Heart left ventricle (tissue), 16 donors: ENCODE measurements at regions not wholly inside any gene's neighbourhood (a gene's known extent, or its start where the extent isn't known, plus 50 kb on each side); places are given as distances from the start of the nearest gene placed in this dataset.
"Not testable (repeated sequence)": the region's sequence is repeated elsewhere in the genome, so short reads cannot be mapped to it uniquely, and the experiment has no call there.

Experiments
- ATAC-seq, 4 donors: fragments of 200-7000 bp; cut with Tn5 transposase; one replicate each; pipeline ENCODE4 v1.9.1; 2020 to 2022; ENCODE audit warnings: moderate library complexity in 4 of 4, mild to moderate bottlenecking in 3 of 4, moderate number of reproducible peaks in 1 of 4
- DNase-seq, 5 donors: peaks; one replicate each; pipeline ENCODE4 v3.0.0-alpha.2; 2020
- H3K27ac ChIP-seq, 12 donors: fragments of 200-600 bp; sonication (generic) in 4 of 12; one replicate each; pipeline versions ENCODE4 v1.5.0 to v1.8.0; 2016 to 2022; ENCODE audit warnings: mild to moderate bottlenecking in 2 of 12
- H3K27me3 ChIP-seq, 9 donors: fragments of 200-600 bp; sonication (generic) in 2 of 9; one replicate each; pipeline versions ENCODE4 v1.5.1 to v1.8.0; 2016 to 2022; ENCODE audit warnings: mild to moderate bottlenecking in 3 of 9
- H3K36me3 ChIP-seq, 9 donors: fragments of 200-600 bp; sonication (generic) in 2 of 9; one replicate each; pipeline versions ENCODE4 v1.5.0 to v1.8.0; 2018 to 2022; ENCODE audit warnings: mild to moderate bottlenecking in 2 of 9
- H3K4me1 ChIP-seq, 12 donors: fragments of 200-600 bp; sonication (generic) in 4 of 12; one replicate each; pipeline versions ENCODE4 v1.5.0 to v1.8.0; 2016 to 2022; ENCODE audit warnings: mild to moderate bottlenecking in 3 of 12
- H3K4me3 ChIP-seq, 12 donors: fragments of 200-600 bp; sonication (generic) in 4 of 12; one replicate each; pipeline versions ENCODE4 v1.5.0 to v1.8.0; 2017 to 2022; ENCODE audit warnings: mild to moderate bottlenecking in 9 of 12, moderate library complexity in 4 of 12
- H3K9me3 ChIP-seq, 12 donors: fragments of 200-600 bp; sonication (generic) in 4 of 12; one replicate each; pipeline versions ENCODE4 v1.5.0 to v1.8.0; 2016 to 2022; ENCODE audit warnings: mild to moderate bottlenecking in 1 of 12
- POLR2A ChIP-seq, 2 donors: fragments of 450-650 bp; IDR thresholded peaks; one replicate each; pipeline ENCODE4 v1.6.1; 2017; ENCODE audit warnings: antibody characterized with exemption in 2 of 2, mild to moderate bottlenecking in 2 of 2, moderate library complexity in 2 of 2
- WGBS, 4 donors: extraction: QIAGEN DNeasy Blood & Tissue Kit in 2 of 4; methylation state at CpG; one replicate each; pipeline versions ENCODE4 v1.1.5 to v1.1.7; 2013 to 2018; 5-methylcytosine and 5-hydroxymethylcytosine counted together
- intact Hi-C, 10 donors: fragments of 100-400 bp; cut with DNase I; formaldehyde crosslinking; loops; one replicate each; pipeline versions ENCODE4 v1.11.1 to v1.14.2; 2022
- TF ChIP-seq, protein P1 (sequence below), 12 donors: fragments of 200-600 bp; sonication (generic) in 4 of 12; IDR thresholded peaks; one replicate each; pipeline versions ENCODE4 v1.5.0 to v1.8.0; 2018 to 2022; ENCODE audit warnings: antibody characterized with exemption in 12 of 12, mild to moderate bottlenecking in 5 of 12
- donor health status: ischemic (EF 13 %, LVEDD 7.1; RV severe dilation, severe dysfunction).
- donor health status: healthy with polysubstance abuse.
- donor health status: DM: no; HTN: yes; CAD: no.
- donor health status: DM: no; HTN: no; CAD: no.
- donor health status: ischemic (EF 25% LVEDD 6.9; RV normal size, moderate dysfunction).
- donor health status: ischemic (EF 25% LVEDD 5.7; RV mildly dilated, moderate dysfunction).
- donor health status: healthy.
- donor health status: DM: yes; HTN: yes; CAD: no.
- donor health status: ischemic (EF 35%, LVEDD 5.7; RV mildly dilated, moderate dysfunction).
- donor health status: nonischemic (EF 11% LVEDD 7.7; RV severe dilation, severe dysfunction).
- donor health status: DM: yes; HTN: yes; CAD: no.
- donor health status: PGD.
- donor health status: ischemic (EF 29% LVEDD 5.4; RV normal size, mild dysfunction).
- donor health status: nonischemic (EF 23%, LVEDD 6.1; RV moderate dilation, normal function).

DNA sequence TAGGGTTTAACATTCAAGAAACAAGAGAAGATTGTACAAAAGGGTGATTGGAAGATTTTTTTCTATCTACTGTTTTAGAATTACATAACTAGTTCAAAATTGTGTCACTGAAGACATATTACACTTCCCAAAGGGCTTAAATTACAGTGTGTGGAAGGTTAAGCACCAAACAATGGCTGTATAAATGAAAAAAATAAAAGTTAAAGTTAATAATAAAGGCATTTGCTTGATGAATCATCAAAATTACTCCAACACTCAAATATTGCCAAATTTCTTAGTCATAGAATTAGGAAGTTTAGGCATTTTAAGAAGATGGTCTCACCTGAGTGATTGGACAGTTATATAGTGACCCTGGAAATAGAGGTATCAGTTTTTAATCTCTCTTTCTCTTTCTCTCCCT lies 227.6 kb upstream of the CARD18 start:
- Histone ChIP-seq H3K9me3 (no peaks in the 10 kb centered on the region), H3K4me3 (no peak overlapping the region), H3K27ac (no peak overlapping the region), H3K27me3 (no peaks in the 10 kb centered on the region), H3K4me1 (no peaks in the 10 kb centered on the region), H3K36me3 (no peaks in the 10 kb centered on the region)
- no peak for DNase-seq
- intact Hi-C loops: no loop called here
- no peak for ATAC-seq
- no peak for TF ChIP-seq POLR2A (IDR thresholded peaks at IDR 0.05)
- TF ChIP-seq, protein P1, sequence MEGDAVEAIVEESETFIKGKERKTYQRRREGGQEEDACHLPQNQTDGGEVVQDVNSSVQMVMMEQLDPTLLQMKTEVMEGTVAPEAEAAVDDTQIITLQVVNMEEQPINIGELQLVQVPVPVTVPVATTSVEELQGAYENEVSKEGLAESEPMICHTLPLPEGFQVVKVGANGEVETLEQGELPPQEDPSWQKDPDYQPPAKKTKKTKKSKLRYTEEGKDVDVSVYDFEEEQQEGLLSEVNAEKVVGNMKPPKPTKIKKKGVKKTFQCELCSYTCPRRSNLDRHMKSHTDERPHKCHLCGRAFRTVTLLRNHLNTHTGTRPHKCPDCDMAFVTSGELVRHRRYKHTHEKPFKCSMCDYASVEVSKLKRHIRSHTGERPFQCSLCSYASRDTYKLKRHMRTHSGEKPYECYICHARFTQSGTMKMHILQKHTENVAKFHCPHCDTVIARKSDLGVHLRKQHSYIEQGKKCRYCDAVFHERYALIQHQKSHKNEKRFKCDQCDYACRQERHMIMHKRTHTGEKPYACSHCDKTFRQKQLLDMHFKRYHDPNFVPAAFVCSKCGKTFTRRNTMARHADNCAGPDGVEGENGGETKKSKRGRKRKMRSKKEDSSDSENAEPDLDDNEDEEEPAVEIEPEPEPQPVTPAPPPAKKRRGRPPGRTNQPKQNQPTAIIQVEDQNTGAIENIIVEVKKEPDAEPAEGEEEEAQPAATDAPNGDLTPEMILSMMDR (IDR thresholded peaks at IDR 0.05): no peak

DNA sequence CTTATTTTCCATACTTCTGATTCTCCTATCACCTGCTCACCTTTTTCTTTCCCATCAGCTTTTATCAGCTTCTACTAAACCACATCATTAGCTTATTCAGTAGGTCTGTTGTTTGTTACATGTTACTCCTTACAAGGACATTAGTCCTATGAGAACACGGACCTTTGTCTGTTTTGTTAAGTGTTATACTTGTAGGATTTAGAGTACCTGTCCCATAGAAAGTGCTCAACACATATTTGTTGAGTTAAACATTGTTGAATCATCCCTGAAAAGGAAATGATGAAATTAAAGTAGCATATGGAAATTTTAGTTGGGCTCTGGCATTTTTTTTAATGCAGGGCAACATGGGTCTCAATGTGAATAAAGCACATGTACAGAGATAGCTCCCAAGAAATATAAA lies 222.1 kb upstream of the CARD18 start:
- no peak for TF ChIP-seq POLR2A (IDR thresholded peaks at IDR 0.05)
- TF ChIP-seq, protein P1 (IDR thresholded peaks at IDR 0.05): no peak
- H3K9me3 ChIP-seq: no peaks in the 10 kb centered on the region
- no peak overlapping the region for H3K27ac ChIP-seq
- no peaks in the 10 kb centered on the region for H3K36me3 ChIP-seq
- WGBS, 4 donors: 58 to 71% (median 65%) methylated on average over 1 of the region's 1 CpG
- no peaks in the 10 kb centered on the region for H3K27me3 ChIP-seq
- intact Hi-C loops: no loop called here
- no peak overlapping the region for H3K4me3 ChIP-seq
- DNase-seq: no peak
- no peaks in the 10 kb centered on the region for H3K4me1 ChIP-seq
- ATAC-seq: no peak

- no peak for DNase-seq
- H3K27ac ChIP-seq: no peak overlapping the region
- no peak for TF ChIP-seq POLR2A (IDR thresholded peaks at IDR 0.05)
- TF ChIP-seq, protein P1 (IDR thresholded peaks at IDR 0.05): no peak
- no peaks in the 10 kb centered on the region for H3K27me3 ChIP-seq
- H3K36me3 ChIP-seq: no peaks in the 10 kb centered on the region
- ATAC-seq: no peak
- no peaks in the 10 kb centered on the region for H3K4me1 ChIP-seq
- H3K4me3 ChIP-seq: no peak overlapping the region
- H3K9me3 ChIP-seq: no peaks in the 10 kb centered on the region
- intact Hi-C loops: no loop called here
- WGBS, 4 donors: 37 to 47% (median 43%) methylated on average over 1 of the region's 1 CpG
Observed at GRCh38 chr11:105357764-105358163, 218.2 kb upstream of the CARD18 start.

DNA sequence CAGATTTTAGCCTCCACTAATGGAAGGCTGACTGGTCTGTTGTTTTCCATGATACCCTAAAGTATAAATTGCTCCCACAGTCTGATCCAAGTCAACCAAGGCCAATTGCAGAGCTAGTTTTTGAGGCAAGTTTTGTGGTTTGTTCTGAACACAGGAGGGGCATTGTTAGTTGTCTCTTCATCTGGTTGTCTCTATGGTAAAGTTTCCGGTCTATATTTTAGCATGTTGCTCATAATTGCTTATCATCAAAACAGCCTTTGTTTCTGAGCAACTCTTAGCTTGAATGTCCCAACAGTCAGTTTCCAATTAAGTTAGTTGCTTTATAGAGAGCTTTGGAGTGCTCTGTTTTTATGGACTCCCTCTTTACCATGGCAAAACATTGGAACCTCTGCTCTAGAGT lies 217.6 kb upstream of the CARD18 start:
- Histone ChIP-seq H3K4me3 (no peak overlapping the region), H3K36me3 (no peaks in the 10 kb centered on the region), H3K9me3 (no peaks in the 10 kb centered on the region), H3K4me1 (no peaks in the 10 kb centered on the region), H3K27ac (no peak overlapping the region), H3K27me3 (no peaks in the 10 kb centered on the region)
- TF ChIP-seq, protein P1 (IDR thresholded peaks at IDR 0.05): no peak
- no peak for TF ChIP-seq POLR2A (IDR thresholded peaks at IDR 0.05)
- intact Hi-C loops: no loop called here
- 84 to 100% (median 94%) methylated on average over 1 of the region's 1 CpG for WGBS, 4 donors
- ATAC-seq (no peak), DNase-seq (no peak)

DNA sequence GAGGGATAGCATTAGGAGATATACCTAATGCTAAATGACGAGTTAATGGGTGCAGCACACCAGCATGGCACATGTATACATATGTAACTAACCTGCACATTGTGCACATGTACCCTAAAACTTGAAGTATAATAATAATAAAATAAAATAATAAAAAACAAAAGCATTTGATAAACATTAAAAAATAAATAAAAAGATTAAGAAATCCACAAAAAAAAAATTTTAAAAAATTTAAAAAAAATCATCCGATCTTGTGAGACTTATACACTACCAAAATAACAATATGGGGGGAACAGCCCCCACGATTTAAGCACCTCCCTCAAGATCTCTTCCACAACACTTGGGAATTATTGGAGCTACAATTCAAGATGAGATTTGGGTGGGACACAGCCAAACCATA lies 210.3 kb upstream of the CARD18 start:
- H3K4me3 ChIP-seq, ATAC-seq, DNase-seq, H3K27me3 ChIP-seq, H3K27ac ChIP-seq, H3K4me1 ChIP-seq, intact Hi-C loops, H3K36me3 ChIP-seq: not testable (repeated sequence)
- H3K9me3 ChIP-seq: peaks cover 0 to 29% (median 5%) of the 10 kb centered on the region in 12 donors
- WGBS, 4 donors: 82 to 91% (median 88%) methylated on average over 2 to 3 of the region's 3 CpGs
